Endothelial cell of hepatic sinusoid (primary cell): ENCODE measurements at regions not wholly inside any gene's neighbourhood (a gene's known extent, or its start where the extent isn't known, plus 50 kb on each side); places are given as distances from the start of the nearest gene placed in this dataset.

Source experiments
- in situ Hi-C: cut with HindIII; loops from 2 replicates; pipeline ENCODE4 v1.10.0; 2017; ENCODE audit warnings: low sequenced_read_pairs

DNA sequence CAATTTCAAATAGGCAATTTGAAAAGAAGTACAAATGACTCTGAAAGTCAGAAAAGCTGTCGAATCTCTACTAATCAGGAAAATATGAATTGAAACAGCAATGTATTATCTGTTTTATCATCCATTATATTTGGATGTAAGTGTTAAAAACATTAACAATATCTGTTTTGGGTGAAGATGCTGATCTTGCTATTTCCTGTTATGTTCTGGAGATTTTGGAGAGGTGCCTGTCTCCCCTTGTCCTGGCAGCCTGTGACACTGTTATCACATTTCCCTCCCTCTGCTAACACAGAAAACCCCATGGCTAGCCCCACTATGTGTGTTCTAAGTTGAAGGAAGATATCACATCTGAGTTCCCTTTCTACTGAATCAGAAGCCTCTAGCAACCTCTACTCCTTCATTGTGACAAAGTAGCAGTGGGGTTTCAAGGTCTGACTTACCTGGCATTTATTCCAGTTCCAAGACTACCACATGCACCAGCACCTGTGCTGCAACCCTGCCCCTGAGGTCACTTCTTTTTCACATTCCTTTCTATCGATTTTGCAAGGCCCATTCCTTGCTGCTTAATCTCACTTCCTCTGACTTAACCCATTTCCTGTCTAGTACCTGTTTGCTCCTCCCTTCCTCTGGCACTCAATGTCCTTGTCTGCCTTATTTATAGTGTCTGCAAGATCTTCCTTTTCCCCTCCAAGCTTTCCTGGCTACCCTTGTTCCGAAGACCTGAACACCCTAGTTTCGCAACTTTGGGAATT is 95.5 kb upstream of the COL8A1 start:
- in situ Hi-C loops = no loop called here

DNA sequence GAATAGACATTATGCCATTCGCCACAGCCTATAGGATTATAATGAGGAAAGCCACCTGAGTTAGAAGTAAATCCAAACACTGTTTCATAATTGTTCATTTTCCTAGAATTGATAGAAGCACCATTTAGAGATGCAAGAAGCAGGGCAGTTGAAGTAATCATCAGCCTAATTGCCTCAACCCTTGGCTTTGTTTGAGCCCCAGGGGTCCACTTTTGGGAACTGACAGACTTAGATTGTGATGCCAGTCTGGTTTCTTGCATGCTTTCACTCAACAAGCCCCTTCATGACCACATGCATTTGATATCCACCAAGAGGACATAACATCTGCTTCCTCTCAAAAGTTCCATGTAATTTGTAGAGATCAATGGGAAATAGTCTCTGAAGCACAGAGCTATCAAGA is 97.2 kb upstream of the COL8A1 start:
- in situ Hi-C loops = no loop called here

GRCh38 chr3:99537416-99537815 is 101.0 kb upstream of the COL8A1 start:
- in situ Hi-C loops = no loop called here

- in situ Hi-C loops = no loop called here
Measured at GRCh38 chr3:99536555-99537314, 101.7 kb upstream of the COL8A1 start.

GRCh38 chr3:99534951-99535704 is 103.3 kb upstream of the COL8A1 start:
- in situ Hi-C loops = no loop called here

GRCh38 chr3:99532246-99532645 is 106.1 kb upstream of the COL8A1 start:
- in situ Hi-C loops = no loop called here

DNA sequence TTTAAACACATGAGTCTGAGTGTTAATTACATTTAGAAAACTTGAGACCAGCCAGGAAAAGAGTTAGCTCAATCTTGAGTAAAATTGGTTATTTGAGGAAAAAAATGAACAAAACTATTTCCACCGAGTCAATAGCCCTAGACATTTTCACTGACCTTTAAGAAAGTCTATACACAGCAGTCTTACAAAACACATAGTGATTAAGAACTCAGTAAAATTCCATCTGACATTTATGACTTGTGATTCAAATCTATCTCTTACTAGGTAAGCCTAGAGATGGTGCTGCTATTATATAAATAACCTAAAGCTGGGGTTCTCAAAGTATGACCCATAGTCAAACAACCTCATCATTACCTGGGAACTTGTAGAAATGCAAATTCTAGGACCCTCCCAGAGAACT is 109.1 kb upstream of the COL8A1 start:
- in situ Hi-C loops = no loop called here

GRCh38 chr3:99526921-99527320 is 111.5 kb upstream of the COL8A1 start:
- in situ Hi-C loops = no loop called here

DNA sequence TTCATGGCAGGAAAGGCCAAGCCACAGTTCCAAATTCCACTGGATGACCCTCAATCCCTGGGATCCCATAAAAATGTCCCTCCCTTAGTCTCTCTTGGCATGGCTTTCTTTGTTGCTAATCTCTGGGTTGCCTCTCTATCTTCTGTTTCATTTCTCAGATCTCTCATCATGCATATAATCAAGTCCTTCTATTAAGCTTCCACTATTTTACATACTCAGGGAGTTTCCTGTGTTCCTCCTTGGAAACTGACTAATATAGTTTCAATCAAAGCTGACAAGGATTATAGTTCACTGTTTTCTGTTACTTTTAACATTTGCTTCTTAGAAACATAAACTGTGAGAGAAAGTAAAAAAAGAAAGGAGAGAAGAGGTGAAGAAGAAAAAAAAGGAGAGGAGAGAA is 113.8 kb upstream of the COL8A1 start:
- in situ Hi-C loops = no loop called here

DNA sequence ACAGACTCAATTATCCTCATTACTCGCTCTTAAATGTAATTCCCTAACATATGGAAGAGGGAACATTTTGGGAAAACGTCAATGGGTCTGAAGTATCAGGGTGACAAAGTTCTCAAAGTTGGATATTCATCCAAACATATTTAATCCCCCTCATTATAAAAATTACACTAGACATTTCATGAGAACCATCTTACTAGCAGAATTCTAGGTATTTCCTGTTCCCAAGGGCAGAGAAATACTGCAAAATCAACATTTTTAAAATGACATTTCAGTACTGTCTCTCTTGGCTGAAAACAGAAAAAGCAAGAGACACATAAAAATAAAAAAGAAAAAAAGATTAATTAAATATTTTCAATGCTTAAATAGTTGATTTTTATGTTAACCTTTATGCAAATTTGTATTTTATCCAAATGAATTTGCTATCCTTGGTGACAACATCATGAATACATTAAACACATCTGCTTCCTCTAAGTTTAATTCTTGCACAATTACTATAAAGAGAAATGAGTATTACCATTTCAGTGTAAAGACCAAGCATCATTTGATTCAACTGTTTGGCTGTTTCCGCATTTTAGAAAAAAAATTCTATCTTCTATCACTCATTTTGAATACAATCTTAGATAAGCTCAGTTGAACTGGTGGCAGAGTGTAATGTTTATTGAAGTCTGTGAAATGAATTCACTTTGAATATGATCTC is 114.8 kb upstream of the COL8A1 start:
- in situ Hi-C loops = no loop called here

GRCh38 chr3:99522147-99522546 is 116.2 kb upstream of the COL8A1 start:
- in situ Hi-C loops = no loop called here

GRCh38 chr3:99521551-99521950 is 116.8 kb upstream of the COL8A1 start:
- in situ Hi-C loops = no loop called here

DNA sequence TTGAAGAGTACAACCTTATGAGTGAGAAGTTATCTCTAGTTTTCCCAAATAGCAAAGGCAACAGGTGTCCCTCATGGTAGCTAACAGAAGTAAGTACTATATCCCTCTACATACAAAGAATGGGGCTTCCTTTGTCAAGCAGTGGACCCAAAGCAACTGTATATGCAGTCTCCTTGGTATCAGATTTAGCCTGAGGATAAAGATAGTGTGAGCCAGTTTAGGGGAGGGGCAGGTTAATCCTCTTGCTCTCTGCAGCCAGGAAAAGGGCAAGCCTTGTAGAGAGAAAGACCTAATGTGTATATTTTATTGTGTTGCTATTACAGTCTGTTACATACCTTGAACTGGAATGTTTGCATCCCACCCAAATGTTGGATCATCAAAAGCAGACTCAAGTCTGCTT is 117.9 kb upstream of the COL8A1 start:
- in situ Hi-C loops = no loop called here

DNA sequence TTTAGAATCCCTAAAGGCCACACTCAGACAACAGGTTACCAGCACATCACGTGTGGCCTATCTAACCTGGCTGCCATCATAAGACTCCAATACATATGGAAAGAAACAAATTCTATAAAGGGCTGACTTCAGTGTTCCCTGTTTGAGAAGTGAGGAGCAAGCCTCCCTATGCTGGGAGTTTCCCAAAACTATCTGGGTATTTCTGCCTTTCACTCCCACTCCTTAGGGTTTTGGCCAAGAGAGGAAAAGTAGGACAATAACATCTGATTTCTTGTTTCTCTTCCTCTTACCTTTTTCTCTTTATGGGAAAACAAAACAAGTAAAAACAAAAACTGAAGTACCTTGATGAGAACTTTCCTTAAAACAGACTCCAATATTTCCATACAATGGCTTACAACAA is 121.5 kb upstream of the COL8A1 start:
- in situ Hi-C loops = no loop called here

DNA sequence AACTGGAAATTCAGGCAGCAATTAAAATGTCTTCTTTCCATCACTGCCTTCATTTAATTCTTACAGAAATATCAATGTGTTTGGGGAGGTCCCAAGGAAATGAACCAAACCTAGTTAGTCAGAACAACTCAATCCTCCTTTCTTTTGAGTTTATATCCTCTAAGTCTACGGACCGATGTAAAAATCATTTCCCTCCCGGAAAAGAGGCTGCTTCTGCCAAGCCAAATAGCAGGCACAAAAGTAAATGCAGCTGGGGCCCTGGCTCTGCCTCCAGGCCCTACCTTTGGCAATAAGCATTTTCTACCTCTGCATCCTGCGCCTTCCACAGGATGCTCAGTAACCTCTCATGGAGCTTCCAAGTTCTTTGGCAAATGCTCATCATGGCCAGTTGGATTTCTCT is 122.5 kb upstream of the COL8A1 start:
- in situ Hi-C loops = no loop called here

DNA sequence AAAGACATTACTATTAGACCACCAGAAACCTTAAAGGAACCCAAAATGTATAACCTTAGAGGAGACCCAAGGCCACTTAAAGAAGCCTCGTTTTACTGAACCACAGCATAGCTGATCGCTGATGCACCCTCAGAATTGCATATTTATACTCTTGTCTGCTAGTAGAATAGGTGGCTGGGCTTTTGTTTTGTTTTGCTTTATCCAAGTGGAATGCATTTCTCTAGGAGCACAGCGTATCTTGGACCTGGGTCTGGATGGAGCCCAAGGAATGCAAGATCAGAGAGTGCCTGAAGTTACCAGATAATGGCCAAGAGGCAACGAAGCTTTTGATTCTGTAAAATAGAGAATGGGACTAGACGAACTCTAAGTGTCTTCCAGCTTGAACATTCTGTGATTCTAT is 129.2 kb upstream of the COL8A1 start:
- in situ Hi-C loops = no loop called here

GRCh38 chr3:99508191-99508590 is 130.2 kb upstream of the COL8A1 start:
- in situ Hi-C loops = no loop called here

- in situ Hi-C loops = no loop called here
Measured at GRCh38 chr3:99505646-99506269, 132.6 kb upstream of the COL8A1 start.

- in situ Hi-C loops = no loop called here
Measured at GRCh38 chr3:99505200-99505599, 133.2 kb upstream of the COL8A1 start.

DNA sequence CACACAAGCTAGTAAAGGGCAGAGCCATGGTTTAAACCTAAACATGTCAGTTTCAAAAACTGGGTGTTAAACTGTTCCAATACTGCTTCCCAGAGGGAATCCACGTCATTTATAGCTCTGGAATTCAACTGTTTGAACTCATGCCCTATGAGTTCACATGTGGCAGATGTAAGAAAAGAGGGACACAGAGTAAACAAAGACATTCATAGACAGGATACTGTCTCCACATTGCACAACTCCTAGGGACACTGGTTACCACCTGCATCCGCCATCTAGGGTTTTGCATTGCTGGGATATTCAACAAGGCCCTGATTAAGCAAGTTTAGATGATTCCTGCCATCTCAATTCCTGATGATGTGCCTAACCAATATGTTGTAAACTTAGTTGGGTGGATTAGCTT is 134.1 kb upstream of the COL8A1 start:
- in situ Hi-C loops = no loop called here

DNA sequence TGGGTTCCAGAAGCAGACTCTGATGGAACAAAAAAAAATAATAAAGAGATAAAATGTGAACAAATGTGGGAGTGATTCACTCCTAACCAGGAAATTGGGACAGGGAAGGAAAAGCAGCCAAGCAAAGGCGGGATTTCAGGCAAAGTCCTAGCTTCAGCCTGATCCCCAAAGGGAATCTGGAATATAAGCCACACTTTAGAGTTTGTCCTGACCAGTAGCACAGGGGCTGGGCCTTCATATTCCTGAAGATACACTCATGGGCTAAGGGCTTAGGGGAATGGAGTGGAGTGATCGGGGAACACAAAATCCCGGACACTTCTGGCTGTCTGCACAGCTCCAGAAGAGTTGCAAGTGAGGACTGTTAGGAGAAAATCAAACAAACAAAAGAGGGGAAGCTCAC is 135.0 kb upstream of the COL8A1 start:
- in situ Hi-C loops = no loop called here
